Omental fat pad (tissue), 3 donors: ENCODE measurements at regions not wholly inside any gene's neighbourhood (a gene's known extent, or its start where the extent isn't known, plus 50 kb on each side); places are given as distances from the start of the nearest gene placed in this dataset.
"Not testable (repeated sequence)": the region's sequence is repeated elsewhere in the genome, so short reads cannot be mapped to it uniquely, and the experiment has no call there.

ENCODE experiments used
- ATAC-seq: fragments of 150-250 bp; one replicate; pipeline ENCODE4 v1.9.1; 2016; ENCODE audit warnings: mild to moderate bottlenecking, moderate library complexity; ENCODE audit not compliant: low FRiP score
- DNase-seq: peaks from one replicate; pipeline ENCODE4 v3.0.0-alpha.2; 2019; ENCODE audit warnings: low spot score
- CTCF ChIP-seq, 3 donors: fragments of 450-650 bp; IDR thresholded peaks; one replicate each; pipeline ENCODE4 v1.5.1; 2016 to 2017; ENCODE audit warnings: antibody characterized with exemption in 3 of 3, mild to moderate bottlenecking in 3 of 3, moderate library complexity in 2 of 3

GRCh38 chr6:144510859-144511258, 225.7 kb downstream of the UTRN start:
- ATAC-seq, result no peak
- no peak for TF ChIP-seq CTCF (IDR thresholded peaks at IDR 0.05)
- DNase-seq, result no peak

GRCh38 chr6:144515761-144516160, 230.6 kb downstream of the UTRN start:
- no peak for TF ChIP-seq CTCF (IDR thresholded peaks at IDR 0.05)
- no peak for ATAC-seq
- DNase-seq, result no peak

GRCh38 chr6:144519426-144519825, 234.3 kb downstream of the UTRN start:
- DNase-seq (no peak), ATAC-seq (no peak)
- TF ChIP-seq CTCF (IDR thresholded peaks at IDR 0.05), result no peak

- no peak for TF ChIP-seq CTCF (IDR thresholded peaks at IDR 0.05)
- no peak for ATAC-seq
- DNase-seq, result no peak
These were observed 243.7 kb downstream of the UTRN start for GRCh38 chr6:144528743-144529425.

- TF ChIP-seq CTCF (IDR thresholded peaks at IDR 0.05), result no peak
- ATAC-seq (no peak), DNase-seq (no peak)
These were observed 245.0 kb downstream of the UTRN start for GRCh38 chr6:144530118-144530517.

- not testable (repeated sequence) for ATAC-seq, DNase-seq
These were observed 247.1 kb downstream of the UTRN start for GRCh38 chr6:144532238-144532637.

- DNase-seq, result no peak
- ATAC-seq, result no peak
- no peak for TF ChIP-seq CTCF (IDR thresholded peaks at IDR 0.05)
These were observed 249.0 kb downstream of the UTRN start for GRCh38 chr6:144534180-144534579.
